Transverse colon (tissue), 4 donors: ENCODE measurements at regions not wholly inside any gene's neighbourhood (a gene's known extent, or its start where the extent isn't known, plus 50 kb on each side); places are given as distances from the start of the nearest gene placed in this dataset.

Experiments
- DNase-seq: peaks from one replicate; pipeline ENCODE4 v3.0.0-alpha.2; 2019
- H3K27ac ChIP-seq, 4 donors: fragments of 200-600 bp; sonication (generic); 2 replicates each; pipeline ENCODE4 v1.5.1; 2016 to 2018; ENCODE audit warnings: inconsistent platforms in 4 of 4
- H3K27me3 ChIP-seq: fragments of 200-600 bp; sonication (generic); 2 replicates; pipeline ENCODE4 v1.5.1; 2017; ENCODE audit warnings: inconsistent platforms
- H3K36me3 ChIP-seq, 4 donors: fragments of 200-600 bp; sonication (generic); 2 replicates each; pipeline ENCODE4 v1.5.1; 2017 to 2019; ENCODE audit warnings: inconsistent platforms in 4 of 4
- H3K4me1 ChIP-seq, 4 donors: fragments of 200-600 bp; sonication (generic); 2 replicates each; pipeline ENCODE4 v1.5.1; 2017 to 2020; ENCODE audit warnings: inconsistent platforms in 4 of 4
- H3K4me3 ChIP-seq, 4 donors: fragments of 200-600 bp; sonication (generic); 1 replicate in 1 of 4; 2 replicates in 3 of 4; pipeline versions ENCODE4 v1.5.1 to v1.6.1; 2017 to 2019; ENCODE audit warnings: inconsistent platforms in 4 of 4
- H3K9me3 ChIP-seq, 2 donors: fragments of 200-600 bp; sonication (generic); 2 replicates each; pipeline ENCODE4 v1.5.1; 2017 to 2019; ENCODE audit warnings: inconsistent platforms in 2 of 2
- CTCF ChIP-seq, 5 experiments: fragments of 200-600 bp in 3 of 5; fragments of 450-650 bp in 2 of 5; sonication (generic) in 3 of 5; IDR thresholded peaks; 1 replicate in 2 of 5; 2 replicates in 3 of 5; pipeline ENCODE4 v1.5.1; 2016 to 2017; ENCODE audit warnings: antibody characterized with exemption in 5 of 5, inconsistent platforms in 3 of 5, mild to moderate bottlenecking in 2 of 5, moderate library complexity in 1 of 5
- EP300 ChIP-seq: sonication (generic); formaldehyde crosslinking; IDR thresholded peaks from one replicate; pipeline ENCODE4 v1.6.1; 2017; ENCODE audit warnings: antibody characterized with exemption, low read depth
- POLR2A ChIP-seq: fragments of 450-650 bp; IDR thresholded peaks from one replicate; pipeline ENCODE4 v1.6.1; 2016; ENCODE audit warnings: antibody characterized with exemption, mild to moderate bottlenecking, moderate library complexity
- POLR2AphosphoS5 ChIP-seq, 3 donors: sonication (generic); formaldehyde crosslinking; IDR thresholded peaks; one replicate each; pipeline ENCODE4 v1.6.1; 2016; ENCODE audit warnings: antibody characterized with exemption in 3 of 3
- WGBS, 2 donors: methylation state at CpG; one replicate each; pipeline ENCODE4 v1.1.5; 2018; ENCODE audit warnings: low coverage in 1 of 2; 5-methylcytosine and 5-hydroxymethylcytosine counted together
- in situ Hi-C, 4 donors: fragments of 200-750 bp; cut with MboI; loops; one replicate each; pipeline versions ENCODE4 v1.15.0 to v1.15.1; 2017; ENCODE audit warnings: low sequenced_read_pairs in 3 of 4, low pct_ligation_motif_present in 1 of 4, low pct_unique_long_range_greater_than_20kb in 1 of 4
- intact Hi-C: fragments of 100-400 bp; cut with DNase I; formaldehyde crosslinking; loops from one replicate; pipeline ENCODE4 v1.15.1; 2023; ENCODE audit warnings: low total_unique reads

DNA sequence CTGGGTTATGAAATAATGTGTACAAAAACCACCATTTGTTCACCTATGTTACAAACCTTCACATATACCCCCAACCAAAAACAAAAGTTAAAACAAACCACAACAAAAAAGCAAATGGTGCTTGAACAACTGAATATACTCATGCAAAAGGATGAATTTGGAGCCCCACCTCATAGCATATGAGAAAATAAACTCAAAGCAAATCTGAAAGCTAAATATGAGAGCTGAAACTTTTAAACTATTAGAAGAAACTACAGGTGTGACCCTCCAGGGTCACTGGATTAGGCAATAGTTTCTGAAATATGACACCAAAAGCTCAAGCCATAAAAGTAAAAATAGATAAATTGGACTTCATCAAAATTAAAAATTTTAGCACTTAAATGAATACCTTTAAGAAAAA lies 215.5 kb upstream of the CHRM3 start:
- intact Hi-C loops (no loop called here), in situ Hi-C loops (no loop called here)
- TF ChIP-seq CTCF (IDR thresholded peaks at IDR 0.05) (no peak), POLR2A (no peak), EP300 (no peak), POLR2AphosphoS5 (IDR thresholded peaks at IDR 0.05) (no peak)
- H3K9me3 ChIP-seq, result peaks cover 3 to 6% of the 10 kb centered on the region in 2 donors
- no peak for DNase-seq
- no peak overlapping the region for H3K4me3 ChIP-seq
- H3K4me1 ChIP-seq, result no peaks in the 10 kb centered on the region
- H3K36me3 ChIP-seq, result no peaks in the 10 kb centered on the region
- H3K27me3 ChIP-seq, result no peaks in the 10 kb centered on the region
- no peak overlapping the region for H3K27ac ChIP-seq

GRCh38 chr1:239169276-239169675 lies 217.1 kb upstream of the CHRM3 start:
- Histone ChIP-seq H3K36me3 (no peaks in the 10 kb centered on the region), H3K27me3 (no peaks in the 10 kb centered on the region), H3K4me3 (no peak overlapping the region), H3K4me1 (no peaks in the 10 kb centered on the region), H3K27ac (no peak overlapping the region), H3K9me3 (peaks cover 3% of the 10 kb centered on the region in 2 donors)
- no peak for DNase-seq
- TF ChIP-seq POLR2A (no peak), EP300 (no peak), CTCF (IDR thresholded peaks at IDR 0.05) (no peak), POLR2AphosphoS5 (IDR thresholded peaks at IDR 0.05) (no peak)
- in situ Hi-C loops (no loop called here), intact Hi-C loops (no loop called here)
- 73 to 75% methylated on average over 1 of the region's 1 CpG for WGBS, 2 donors

GRCh38 chr1:239164451-239165180 lies 221.8 kb upstream of the CHRM3 start:
- Histone ChIP-seq H3K9me3 (peaks cover 3% of the 10 kb centered on the region in 2 donors), H3K27ac (no peak overlapping the region), H3K4me3 (no peak overlapping the region), H3K4me1 (no peaks in the 10 kb centered on the region), H3K27me3 (no peaks in the 10 kb centered on the region), H3K36me3 (no peaks in the 10 kb centered on the region)
- DNase-seq, result no peak
- in situ Hi-C loops (no loop called here), intact Hi-C loops (no loop called here)
- WGBS, 2 donors, result 67 to 79% methylated on average over 4 of the region's 4 CpGs
- no peak for TF ChIP-seq EP300

GRCh38 chr1:239155466-239156091 lies 230.8 kb upstream of the CHRM3 start:
- no peaks in the 10 kb centered on the region for H3K36me3 ChIP-seq
- H3K4me1 ChIP-seq, result no peaks in the 10 kb centered on the region
- H3K4me3 ChIP-seq, result no peak overlapping the region
- intact Hi-C loops, result no loop called here
- no peaks in the 10 kb centered on the region for H3K27me3 ChIP-seq
- no peak overlapping the region for H3K27ac ChIP-seq
- 49 to 68% methylated on average over 3 of the region's 3 CpGs for WGBS, 2 donors
- in situ Hi-C loops, result no loop called here
- DNase-seq, result no peak
- TF ChIP-seq POLR2AphosphoS5 (IDR thresholded peaks at IDR 0.05) (no peak), EP300 (no peak), POLR2A (no peak), CTCF (IDR thresholded peaks at IDR 0.05) (no peak)
- H3K9me3 ChIP-seq, result no peaks in the 10 kb centered on the region
